GM19372 (cell line): ENCODE measurements at regions not wholly inside any gene's neighbourhood (a gene's known extent, or its start where the extent isn't known, plus 50 kb on each side); places are given as distances from the start of the nearest gene placed in this dataset.

Source experiments
- ATAC-seq: cut with Tn5 transposase; IDR thresholded peaks from one replicate; pipeline ENCODE4 v1.9.1; 2021; ENCODE audit warnings: mild to moderate bottlenecking, low read depth, moderate library complexity; ENCODE audit not compliant: unreplicated experiment

DNA sequence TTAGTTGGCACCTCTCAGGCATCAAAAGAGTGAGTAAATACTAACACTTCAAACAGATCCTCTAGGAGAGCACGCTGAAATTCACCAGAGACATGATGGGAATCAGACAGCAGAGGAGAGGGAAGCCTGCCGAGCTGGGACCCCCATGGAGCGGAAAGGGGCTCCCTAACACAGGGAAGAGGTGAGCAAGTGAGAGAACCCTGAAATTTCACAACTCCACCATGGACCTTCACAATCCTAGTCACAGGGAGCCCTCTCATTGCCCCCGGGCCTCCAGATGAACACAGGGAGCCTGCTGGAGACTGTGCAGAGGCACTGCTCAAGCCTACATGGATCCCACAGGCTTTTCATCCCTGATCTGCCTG lies 59.2 kb upstream of the ANTXRL start:
- ATAC-seq, result no peak

DNA sequence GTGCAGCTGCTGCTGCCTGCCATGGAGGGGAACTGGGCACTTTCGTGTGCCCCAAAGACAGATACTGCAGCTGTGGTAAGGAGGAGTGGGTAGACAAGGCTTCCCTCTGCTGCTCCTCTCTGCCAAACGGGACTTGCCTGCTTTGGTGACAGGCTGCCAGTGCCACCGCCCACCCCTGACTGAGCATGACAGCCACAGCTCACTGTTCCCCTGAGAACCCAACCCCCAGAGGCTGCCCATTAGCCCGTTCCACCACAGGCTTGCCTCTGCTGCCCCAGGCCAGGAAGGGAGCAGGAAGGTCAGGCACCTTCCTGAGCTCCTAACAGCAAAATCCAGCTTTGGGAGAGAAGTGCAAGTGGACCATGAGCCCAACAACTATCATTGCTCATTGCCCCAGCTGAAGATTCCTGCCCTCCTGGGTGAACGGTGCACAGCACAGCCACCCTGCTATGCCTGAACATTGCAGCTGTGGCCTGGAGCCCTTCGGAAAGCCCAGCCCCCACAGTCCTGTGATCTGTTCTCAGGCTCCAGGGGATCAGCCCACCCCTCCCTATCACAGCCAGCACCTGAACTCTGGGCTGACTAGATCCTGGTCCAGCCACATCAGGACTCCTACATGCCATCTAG lies 58.7 kb upstream of the ANTXRL start:
- ATAC-seq, result peak; percentile 12

DNA sequence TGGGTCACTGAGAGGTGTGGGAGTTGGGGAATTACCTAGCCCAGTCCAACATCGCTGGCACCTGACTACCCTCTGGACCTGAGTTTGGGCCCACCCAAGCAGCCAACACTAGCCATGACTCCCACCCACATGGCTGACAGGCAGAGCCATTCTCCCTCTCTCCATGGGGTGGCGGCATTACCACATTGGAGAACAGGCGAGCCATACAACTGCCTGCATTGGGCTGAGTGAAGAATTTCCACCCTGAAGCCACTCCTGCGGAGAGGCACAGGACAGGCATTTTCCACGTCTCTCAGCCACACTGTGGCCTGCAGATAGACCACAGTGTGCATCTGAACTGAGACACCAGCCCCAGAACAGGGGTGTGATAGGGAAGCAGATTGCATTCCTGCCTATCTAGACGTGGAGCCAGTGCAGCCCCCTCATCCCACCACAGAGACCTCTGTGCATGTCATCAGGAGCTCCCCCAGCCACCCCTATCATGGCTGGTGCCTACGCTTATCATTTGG lies 58.2 kb upstream of the ANTXRL start:
- ATAC-seq, result peak; percentile 62

DNA sequence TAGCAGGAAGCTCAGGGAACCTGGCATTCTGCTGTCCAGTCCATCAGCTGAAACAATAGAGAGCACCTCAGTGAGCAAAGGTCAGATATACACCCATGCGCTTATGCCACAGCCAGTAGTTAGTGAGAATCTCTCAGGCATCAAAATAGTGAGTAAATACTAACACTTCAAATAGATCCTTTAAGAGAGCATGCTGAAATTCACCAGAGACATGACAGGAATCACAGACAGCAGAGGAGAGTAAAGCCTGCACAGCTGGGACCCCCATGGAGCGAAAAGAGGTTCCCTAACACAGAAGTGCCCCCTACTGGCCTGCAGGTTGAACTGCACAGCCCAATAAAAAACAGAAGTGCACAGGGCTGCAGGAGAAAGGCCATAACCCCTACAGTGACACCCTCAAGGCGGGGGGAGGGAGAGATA lies 57.6 kb upstream of the ANTXRL start:
- no peak for ATAC-seq

DNA sequence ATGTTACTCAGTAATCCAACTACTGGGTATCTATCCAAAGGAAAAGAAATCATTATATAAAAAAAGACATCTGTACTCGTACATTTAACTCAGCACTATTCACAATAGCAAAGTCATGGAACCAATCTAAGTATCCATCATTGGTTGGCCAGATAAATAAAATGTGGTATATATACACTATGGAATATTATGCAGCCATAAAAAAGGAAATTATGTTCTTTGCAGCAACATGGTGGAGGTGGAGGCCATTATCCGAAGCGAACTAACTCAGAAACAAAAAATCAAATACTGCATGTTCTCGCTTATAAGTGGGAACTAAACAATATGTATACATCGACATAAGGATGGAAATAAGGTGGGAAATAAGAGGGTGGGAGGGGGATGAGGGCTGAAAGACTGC lies 56.2 kb upstream of the ANTXRL start:
- no peak for ATAC-seq

DNA sequence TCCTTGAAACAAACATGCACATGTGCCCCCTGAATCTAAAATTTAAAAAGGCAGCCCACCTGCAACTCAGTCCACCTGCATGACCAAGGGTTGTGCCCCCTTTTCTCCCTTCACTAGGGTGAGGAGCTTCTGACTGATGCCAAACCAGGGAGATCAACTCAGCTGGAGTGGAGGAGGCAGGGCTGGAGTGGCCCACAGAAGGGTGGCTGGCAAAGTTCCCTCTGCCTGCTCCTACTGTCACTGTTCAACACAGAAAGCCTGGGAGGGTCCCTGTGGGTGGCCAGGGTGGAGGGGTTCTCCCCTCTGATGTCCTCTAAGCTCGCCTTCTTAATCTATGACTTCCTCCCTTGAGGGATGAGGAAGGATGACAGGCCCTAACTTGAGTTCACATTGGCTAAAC lies 55.7 kb upstream of the ANTXRL start:
- ATAC-seq, result no peak

DNA sequence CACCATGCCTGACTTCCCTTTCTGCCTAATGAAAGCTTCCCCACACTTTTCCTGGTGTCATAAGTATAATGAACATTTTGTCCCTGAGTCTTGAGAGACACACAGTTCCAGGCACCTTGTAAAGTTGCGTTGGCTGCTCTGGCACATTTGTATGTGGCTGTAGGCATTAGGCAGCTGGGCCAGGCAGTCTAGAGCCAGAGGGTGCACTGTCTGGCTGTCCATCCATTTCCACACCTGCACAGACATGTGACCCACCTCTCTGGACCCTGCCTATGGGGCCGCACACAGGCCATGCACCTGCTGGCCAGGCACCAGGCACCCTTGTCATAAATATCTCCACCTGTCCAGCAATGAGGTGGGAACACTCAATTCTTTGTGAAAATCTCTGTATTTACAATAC lies 54.7 kb upstream of the ANTXRL start:
- no peak for ATAC-seq

DNA sequence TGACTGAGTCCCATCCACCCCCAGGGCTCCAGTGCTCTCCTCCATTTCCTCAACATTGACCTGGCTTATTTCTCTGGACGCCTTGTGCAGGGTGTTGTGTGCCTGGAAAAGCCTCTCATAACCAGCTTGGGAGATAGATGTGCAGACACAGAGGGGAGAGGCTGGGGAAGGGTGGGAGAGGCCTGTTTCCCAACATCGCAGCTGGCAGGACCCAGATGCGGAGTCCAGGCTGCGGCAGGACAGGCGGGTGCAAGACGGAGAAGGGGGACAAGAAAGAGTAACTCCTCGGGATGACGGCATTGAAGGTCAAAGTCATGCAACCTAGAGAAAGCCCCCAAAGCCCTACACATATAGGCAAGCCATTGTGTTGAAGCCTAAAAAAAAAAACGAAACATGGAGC lies 54.1 kb upstream of the ANTXRL start:
- ATAC-seq, result no peak

DNA sequence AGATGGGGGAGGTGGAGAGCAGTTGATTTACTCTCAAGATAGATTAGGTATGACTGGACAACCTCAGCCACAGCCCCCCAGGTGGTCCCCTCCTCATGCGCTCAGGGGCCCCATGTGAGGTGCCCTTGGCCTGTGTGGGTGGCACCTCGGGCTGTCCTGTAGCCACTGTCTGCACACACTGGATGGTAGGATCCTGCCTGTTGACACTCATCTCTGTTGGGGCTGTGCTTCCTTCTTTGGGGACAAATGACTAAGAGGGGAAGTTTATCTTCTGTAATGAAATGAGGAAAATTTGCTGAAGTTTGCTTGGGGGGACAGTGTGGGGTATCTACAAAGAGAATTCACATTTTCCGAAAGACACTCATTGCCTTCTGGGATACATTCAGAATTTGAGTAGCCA lies 53.6 kb upstream of the ANTXRL start:
- ATAC-seq, result no peak

DNA sequence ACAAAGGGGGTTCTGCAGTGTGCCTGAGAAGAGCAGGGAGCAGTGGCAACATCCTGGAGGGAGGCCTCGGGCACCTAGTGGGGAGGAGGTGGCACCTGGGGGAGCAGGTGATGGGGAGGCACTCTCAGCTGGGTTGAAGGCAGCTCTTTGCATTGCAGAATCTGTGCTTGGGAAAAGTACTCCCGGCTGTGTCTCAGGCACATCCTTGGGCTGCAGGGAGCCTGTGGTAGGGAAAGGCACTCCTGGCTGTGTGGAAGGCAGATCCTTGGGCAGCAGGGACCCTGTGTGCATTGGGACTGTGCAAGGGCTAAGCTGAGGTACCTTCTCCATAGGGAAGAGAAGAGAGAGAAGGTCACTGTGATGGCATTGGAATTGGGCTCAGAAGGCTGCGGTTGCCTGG lies 52.8 kb upstream of the ANTXRL start:
- ATAC-seq, result no peak

DNA sequence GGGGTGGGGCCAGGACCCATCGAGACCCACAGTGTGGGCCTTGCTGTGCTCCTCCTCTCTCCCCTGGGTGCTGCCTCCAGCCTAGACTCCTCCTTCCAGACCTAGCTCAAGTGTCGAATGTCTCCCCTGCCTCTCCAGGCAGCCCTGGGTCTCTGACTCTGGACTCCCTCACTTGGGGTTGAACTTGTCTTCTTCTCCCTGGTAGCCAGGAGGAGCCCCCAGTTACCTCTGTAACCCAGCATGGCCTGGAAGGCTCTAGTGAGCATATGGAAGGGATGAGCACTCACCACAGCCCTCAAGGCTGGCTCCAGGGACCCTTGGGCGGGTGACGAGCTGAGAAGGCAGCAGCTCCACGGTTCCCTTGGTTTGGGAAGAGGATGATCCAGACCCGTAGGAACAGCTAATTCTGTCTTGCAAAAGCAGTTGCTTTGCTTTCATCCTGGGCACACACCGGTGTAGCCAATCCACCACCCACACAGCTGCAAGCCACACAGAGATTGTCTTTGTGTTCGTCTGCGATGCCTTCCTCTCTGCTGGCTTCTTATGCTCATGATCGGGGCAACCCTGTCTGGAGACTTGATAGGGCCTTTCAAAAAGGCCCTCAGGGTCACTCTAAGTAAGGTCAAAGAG lies 52.3 kb upstream of the ANTXRL start:
- no peak for ATAC-seq

DNA sequence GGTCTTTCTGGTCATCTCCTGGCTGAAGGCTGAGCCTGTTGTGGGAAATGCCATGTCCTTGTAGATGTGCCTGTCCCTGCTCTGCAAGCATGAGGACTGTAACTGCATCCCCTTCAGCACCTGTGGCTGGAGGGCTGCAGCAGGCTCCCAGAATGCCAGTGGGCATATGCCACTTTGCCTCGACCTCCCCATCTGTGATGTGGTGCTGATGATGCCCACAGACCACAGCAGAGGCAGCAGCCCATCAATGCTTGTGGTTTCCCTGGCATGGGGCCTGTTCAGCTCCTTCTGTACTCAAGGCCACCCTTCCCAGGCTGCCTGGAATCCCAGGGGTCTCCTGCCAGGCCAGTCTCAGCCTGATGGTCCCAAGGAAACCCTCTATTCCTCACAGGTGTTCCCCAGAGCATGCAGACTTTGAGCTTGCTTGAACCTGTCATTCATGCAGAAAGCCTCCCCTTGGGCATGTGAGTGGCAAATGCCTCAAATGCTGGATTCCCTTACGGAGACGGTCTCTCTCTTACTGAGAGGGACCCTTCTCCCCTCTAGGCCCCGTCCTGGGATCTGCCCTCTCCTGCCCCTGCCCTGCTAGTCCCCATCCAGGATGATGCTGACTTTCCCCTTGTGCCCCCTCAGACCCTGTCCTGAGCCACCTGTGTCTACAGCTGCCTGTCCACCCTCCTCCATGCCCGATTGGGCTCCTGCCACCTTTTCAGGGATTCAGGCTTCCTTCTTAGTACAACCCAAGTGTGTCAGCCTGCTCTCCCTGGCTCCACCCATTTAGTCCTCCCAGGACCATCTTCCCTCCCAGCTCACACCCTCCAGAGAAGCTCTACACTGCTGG lies 50.9 kb upstream of the ANTXRL start:
- ATAC-seq, result no peak

DNA sequence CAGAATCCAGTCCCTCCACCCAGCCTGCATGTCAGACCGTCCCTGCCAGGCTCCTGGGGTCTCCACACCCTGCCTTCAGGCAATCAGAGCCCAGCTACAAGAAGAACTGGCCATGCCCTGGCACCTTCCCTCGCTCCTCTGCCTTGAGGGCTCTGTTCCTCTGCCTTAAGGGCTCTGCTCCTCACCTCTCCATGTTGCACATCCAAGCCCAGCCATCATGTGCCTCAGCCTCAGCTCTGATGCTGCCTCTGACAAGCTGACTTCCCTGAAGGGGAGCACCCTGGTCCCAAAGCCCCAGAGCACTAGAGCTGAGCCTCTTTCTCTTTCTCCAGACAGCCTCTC lies 50.3 kb upstream of the ANTXRL start:
- ATAC-seq, result no peak

DNA sequence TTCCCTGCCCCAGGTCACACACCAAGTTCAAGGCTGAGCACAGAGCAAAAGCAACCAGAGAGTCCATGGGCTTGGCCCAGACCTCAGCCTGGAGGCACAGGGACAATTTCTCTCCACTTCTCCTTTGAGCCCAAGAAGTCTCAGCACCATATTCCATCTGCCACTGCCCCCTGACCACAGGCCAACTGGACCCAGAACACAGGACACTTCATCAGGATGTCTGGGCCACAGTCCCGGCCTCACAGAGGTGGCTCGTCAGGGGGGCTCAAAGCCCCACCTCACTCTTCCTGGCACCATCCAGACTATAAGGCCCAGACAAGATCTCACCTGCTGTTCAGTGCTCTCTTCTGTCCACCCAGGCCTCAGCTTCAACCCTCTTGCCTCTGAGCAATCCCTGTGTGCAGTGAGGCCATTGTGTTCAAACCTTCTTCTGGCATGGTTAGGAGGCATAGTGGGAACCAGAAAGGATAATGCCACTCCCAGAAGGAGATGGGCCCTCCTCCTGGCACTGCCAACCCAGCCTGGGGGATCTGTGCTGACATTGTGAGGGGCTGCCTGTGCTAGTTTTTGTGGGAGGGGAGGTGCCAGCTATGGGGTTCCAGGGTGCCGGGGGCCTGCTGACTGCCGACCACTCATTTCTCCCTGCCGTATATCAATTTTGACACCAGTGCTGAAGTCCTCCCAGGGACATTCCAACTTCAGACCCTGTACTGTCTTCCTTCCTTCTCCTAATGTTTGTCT lies 49.7 kb upstream of the ANTXRL start:
- ATAC-seq, result no peak
